GM18951 (cell line): ENCODE measurements at regions not wholly inside any gene's neighbourhood (a gene's known extent, or its start where the extent isn't known, plus 50 kb on each side); places are given as distances from the start of the nearest gene placed in this dataset.
"Not testable (repeated sequence)": the region's sequence is repeated elsewhere in the genome, so short reads cannot be mapped to it uniquely, and the experiment has no call there.

Experiments
- POLR2A ChIP-seq: IDR thresholded peaks from 4 replicates; pipeline ENCODE4 v1.6.1; 2011; ENCODE audit warnings: mild to moderate bottlenecking; ENCODE audit not compliant: insufficient read length, insufficient read depth; ENCODE audit errors: extremely low read depth
- in situ Hi-C: fragments of 300-500 bp; cut with MboI; formaldehyde crosslinking; loops from one replicate; pipeline ENCODE4 v1.12.0; 2022; ENCODE audit warnings: low sequenced_read_pairs, mixed read lengths, inconsistent platforms; ENCODE audit not compliant: unreplicated experiment

DNA sequence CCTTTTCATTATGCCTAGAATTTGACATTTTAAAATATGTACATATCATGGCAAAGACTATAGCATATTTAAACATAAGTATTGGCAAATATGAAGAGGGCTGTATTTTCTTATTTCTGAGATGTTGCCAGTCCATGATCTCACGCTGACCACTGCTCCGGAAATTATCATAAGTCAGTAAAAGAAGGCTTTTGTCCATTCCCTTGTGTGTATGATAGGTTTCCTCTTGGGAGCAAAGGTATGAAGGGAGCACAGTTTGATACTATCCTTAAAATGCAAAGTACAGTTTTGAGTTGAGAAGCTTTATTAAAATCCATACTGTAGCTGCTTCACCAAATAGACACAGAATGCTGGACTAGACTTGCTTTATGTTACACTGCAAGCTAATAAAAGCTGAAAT lies 52.6 kb upstream of the AGA start:
- TF ChIP-seq POLR2A: no peak
- in situ Hi-C loops: no loop called here

DNA sequence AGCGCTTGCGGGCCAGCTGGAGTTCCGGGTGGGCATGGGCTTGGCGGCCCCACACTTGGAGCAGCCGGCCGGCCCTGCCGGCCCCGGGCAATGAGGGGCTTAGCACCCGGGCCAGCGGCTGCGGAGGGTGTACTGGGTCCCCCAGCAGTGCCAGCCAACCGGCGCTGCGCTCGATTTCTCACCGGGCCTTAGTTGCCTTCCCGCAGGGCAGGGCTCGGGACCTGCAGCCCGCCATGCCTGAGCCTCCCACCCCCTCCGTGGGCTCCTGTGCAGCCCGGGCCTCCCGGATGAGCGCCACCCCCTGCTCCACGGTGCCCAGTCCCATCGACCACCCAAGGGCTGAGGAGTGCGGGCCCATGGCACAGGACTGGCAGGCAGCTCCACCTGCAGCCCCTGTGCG lies 53.4 kb upstream of the AGA start:
- in situ Hi-C loops: not testable (repeated sequence)

DNA sequence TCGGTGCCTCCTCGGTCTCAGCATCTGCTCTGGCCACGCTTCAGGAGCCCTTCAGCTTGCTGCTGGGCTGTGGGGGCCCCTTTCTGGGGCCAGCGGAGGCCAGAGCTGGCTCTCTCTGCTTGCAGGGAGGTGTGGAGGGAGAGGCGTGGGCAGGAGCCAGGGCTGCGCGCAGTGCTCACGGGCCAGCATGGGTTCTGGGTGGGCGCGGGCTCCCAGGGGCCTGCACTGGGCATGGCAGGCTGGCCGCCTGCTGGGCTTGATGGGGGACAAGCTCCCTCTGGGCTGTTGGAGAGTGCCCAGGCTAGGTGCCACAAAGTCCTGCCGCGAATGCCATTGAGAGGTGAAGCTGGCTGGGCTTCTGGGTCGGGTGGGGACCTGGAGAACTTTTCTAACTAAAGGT lies 57.3 kb upstream of the AGA start:
- in situ Hi-C loops: no loop called here
- TF ChIP-seq POLR2A: no peak

DNA sequence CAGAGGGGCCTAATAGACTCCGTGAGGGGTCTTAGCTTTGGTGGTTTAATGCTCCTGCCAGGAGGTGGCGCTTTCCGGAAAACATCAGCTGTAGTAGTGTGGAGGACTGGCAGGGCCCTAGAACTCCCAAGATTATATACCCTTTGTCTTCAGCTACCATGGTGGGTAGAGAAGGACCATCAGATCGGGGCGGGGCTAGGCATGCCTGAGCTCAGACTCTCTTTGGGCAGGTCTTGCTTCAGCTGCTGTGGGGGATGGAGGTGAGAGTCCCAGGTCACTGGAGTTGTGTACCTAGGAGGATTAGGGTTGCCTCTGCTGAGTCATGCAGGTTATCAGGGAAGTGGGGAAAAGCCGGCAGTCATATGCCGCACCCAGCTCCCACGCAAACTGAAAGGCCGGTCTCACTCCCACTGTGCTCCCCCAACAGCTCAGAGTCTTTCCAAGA lies 63.0 kb upstream of the AGA start:
- in situ Hi-C loops: no loop called here
- no peak for TF ChIP-seq POLR2A

- in situ Hi-C loops: no loop called here
These were observed 66.4 kb upstream of the AGA start for GRCh38 chr4:177508662-177509061.

DNA sequence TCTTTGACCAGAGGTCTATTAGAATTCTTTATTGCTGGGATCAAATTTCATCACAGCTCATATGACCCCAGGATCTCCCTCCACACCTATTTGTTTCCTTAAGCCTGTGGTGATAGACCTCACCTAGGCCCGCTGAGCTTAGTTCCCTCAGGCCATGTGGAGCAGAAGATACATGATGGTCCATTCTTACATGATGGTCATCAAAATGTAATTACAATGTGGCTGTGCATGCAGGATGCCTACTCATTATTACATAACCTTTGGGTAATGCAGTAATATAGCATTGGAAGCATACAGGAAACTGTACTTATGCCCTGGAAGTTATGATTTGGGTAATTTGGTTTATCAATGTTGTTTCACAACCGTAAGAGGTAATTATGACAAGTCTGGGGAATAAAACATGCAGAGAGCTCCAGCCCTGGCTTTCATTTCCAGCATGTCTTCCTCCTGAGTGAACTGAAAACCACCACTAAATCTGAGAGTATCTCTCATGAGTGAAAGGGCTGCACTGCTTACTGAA lies 67.0 kb upstream of the AGA start:
- in situ Hi-C loops: no loop called here
- no peak for TF ChIP-seq POLR2A

More at GRCh38 chr4:177508662-177509061, 66.4 kb upstream of the AGA start:
- TF ChIP-seq POLR2A: no peak

DNA sequence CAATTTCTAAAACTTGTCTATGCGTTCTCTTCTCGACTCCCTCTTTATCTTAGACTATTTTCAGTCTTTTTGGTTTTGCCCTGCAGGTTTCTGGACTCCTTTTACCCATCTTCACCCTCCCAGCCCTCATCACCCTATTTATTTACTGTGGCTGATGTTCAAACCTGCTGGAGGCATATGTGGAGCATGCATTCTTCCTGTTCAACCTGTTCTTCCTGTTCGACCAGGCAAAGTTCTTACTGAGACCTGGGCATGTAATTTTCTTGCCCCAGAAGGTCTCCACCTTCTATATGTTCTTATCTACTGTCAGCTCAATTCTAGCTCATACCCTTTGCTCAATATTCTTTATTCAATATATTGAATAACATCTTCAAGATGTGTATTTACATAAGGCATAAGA lies 69.4 kb upstream of the AGA start:
- TF ChIP-seq POLR2A: no peak
- in situ Hi-C loops: no loop called here

DNA sequence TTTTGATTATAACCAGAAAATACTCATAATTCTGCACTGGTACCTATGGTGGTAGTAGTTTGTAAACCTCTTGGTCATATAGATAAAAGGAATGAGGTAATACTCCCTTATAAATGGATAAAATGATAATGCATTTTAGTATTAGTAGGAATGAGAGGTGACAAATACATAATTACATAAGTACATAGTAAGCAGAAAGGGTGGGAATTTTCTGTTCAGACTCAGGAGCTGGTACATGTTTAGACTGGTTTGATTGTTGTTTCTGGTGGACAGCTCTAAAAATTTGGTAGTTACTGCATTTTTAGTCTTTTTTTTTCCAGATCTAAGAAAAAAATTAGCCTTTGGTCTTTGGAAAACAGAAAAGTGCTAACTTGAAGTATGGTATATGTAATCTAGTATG lies 70.4 kb upstream of the AGA start:
- in situ Hi-C loops: no loop called here
- TF ChIP-seq POLR2A: no peak

- in situ Hi-C loops: no loop called here
- TF ChIP-seq POLR2A: no peak
These were observed 75.6 kb upstream of the AGA start for GRCh38 chr4:177517862-177518261.

GRCh38 chr4:177519481-177520260 lies 77.4 kb upstream of the AGA start:
- TF ChIP-seq POLR2A: no peak
- in situ Hi-C loops: no loop called here

- in situ Hi-C loops: no loop called here
- no peak for TF ChIP-seq POLR2A
These were observed 86.4 kb upstream of the AGA start for GRCh38 chr4:177528620-177529019.

DNA sequence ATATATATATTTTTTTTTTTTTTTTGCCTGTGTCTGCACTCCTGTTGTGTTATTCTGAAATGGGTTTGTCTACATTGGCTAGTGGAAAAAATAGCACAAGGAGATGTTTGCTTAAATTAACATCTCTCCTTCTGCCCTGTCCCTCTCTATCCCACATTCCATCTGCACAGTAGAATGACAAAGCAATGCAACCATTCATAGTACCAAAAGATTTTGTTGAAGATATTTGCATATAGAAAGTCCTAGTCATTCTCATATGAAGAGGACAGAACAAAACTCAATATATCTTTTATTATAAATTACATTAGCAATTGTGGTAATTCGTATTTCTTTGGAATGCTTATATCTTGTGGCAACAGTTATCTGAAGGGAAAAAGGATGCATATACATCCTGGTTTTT lies 88.3 kb upstream of the AGA start:
- in situ Hi-C loops: no loop called here

DNA sequence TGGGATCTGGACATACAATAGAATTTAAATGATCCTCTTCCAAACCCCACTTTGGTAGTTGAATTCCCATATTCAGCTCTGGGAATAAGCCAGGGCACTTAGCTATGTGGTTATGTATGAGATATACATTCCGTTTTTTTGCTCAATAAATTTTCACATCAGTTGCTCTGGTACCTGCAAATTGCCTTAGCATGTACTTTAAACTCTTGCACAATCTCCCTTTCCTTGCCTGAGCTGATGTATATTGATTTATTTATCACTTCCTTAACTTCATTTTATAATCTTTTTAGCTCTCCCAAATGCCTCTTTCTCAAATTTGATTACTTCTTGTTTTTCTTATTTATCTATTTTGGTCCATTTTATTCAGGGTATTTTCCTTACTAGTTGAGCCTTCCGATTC lies 90.1 kb upstream of the AGA start:
- no peak for TF ChIP-seq POLR2A
- in situ Hi-C loops: no loop called here

More for the DNA sequence above, 88.3 kb upstream of the AGA start:
- TF ChIP-seq POLR2A: no peak

DNA sequence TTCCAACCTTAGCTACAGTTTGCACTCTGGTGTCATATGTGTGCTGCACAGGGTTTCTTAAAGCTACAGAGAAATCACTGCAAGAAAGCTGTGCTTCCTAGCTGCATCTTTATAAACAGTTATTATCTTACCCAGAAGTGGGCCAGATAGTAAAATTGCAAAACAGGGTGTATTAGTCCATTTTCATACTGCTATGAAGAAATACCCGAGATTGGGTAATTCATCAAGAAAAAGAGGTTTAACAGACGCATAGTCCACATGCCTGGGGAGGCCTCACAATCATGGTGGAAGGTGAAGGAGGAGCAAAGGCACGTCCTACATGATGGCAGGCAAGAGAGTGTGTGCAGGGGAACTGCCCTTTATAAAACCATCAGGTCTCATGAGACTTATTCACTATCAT lies 92.6 kb upstream of the AGA start:
- in situ Hi-C loops: not testable (repeated sequence)

DNA sequence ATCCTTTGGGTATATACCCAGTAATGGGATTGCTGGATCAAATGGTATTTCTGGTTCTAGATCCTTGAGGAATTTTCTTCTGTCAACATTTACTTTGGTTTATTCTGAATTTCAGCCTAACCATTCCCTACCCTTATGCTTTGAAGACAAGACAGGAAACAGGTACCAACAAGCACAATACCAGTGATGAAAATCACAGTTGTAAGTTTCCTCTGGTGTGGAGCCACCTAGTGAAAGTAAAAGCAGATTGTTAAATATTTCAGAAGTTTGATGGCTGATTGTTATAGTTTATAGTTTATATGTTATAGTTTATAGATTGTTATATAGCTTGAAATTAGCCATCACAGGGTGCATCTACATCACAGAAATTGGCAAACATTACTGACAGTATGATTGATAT lies 104.5 kb upstream of the AGA start:
- in situ Hi-C loops: no loop called here
- TF ChIP-seq POLR2A: no peak

- in situ Hi-C loops: no loop called here
- no peak for TF ChIP-seq POLR2A
These were observed 105.7 kb upstream of the AGA start for GRCh38 chr4:177547985-177548384.
